GM12865 (cell line): ENCODE measurements at regions not wholly inside any gene's neighbourhood (a gene's known extent, or its start where the extent isn't known, plus 50 kb on each side); places are given as distances from the start of the nearest gene placed in this dataset.

Experiments used
- DNase-seq: peaks from one replicate; pipeline ENCODE4 v3.0.0; 2010; ENCODE audit warnings: low read depth
- H3K4me3 ChIP-seq: 2 replicates; pipeline ENCODE4 v1.5.1; 2011; ENCODE audit warnings: mild to moderate bottlenecking, low read depth, low read length, control low read depth
- CTCF ChIP-seq: IDR thresholded peaks from 2 replicates; pipeline ENCODE4 v1.5.1; 2011; ENCODE audit warnings: low read length, control low read depth, low read depth, inconsistent platforms; ENCODE audit not compliant: insufficient read depth; ENCODE audit errors: missing control alignments

- no peak overlapping the region for H3K4me3 ChIP-seq
- DNase-seq = no peak
- no peak for TF ChIP-seq CTCF
These were observed 145.2 kb upstream of the CBLB start for GRCh38 chr3:106013971-106014370.

GRCh38 chr3:106014518-106014917 lies 145.7 kb upstream of the CBLB start:
- no peak overlapping the region for H3K4me3 ChIP-seq
- no peak for TF ChIP-seq CTCF
- no peak for DNase-seq

- TF ChIP-seq CTCF = no peak
- DNase-seq = no peak
- H3K4me3 ChIP-seq = no peak overlapping the region
These were observed 146.2 kb upstream of the CBLB start for GRCh38 chr3:106014971-106015370.

GRCh38 chr3:106018102-106018501 lies 149.3 kb upstream of the CBLB start:
- TF ChIP-seq CTCF = no peak
- no peak for DNase-seq
- H3K4me3 ChIP-seq = no peak overlapping the region

GRCh38 chr3:106018929-106019550 lies 150.2 kb upstream of the CBLB start:
- H3K4me3 ChIP-seq = no peak overlapping the region
- no peak for TF ChIP-seq CTCF
- DNase-seq = no peak

GRCh38 chr3:106022913-106023312 lies 154.1 kb upstream of the CBLB start:
- TF ChIP-seq CTCF = no peak
- no peak overlapping the region for H3K4me3 ChIP-seq
- no peak for DNase-seq

- H3K4me3 ChIP-seq = no peak overlapping the region
- no peak for DNase-seq
- no peak for TF ChIP-seq CTCF
These were observed 156.4 kb upstream of the CBLB start for GRCh38 chr3:106025151-106025722.
